HFFc6 (cell line): ENCODE measurements at regions not wholly inside any gene's neighbourhood (a gene's known extent, or its start where the extent isn't known, plus 50 kb on each side); places are given as distances from the start of the nearest gene placed in this dataset.

ENCODE experiments used
- DNase-seq: peaks from one replicate; pipeline ENCODE4 v3.0.0-alpha.2; 2018
- H3K27ac Mint-ChIP-seq: 2 replicates; pipeline ENCODE4 v1.8.0; 2020; ENCODE audit warnings: mild to moderate bottlenecking, mixed read lengths
- H3K27me3 Mint-ChIP-seq: 2 replicates; pipeline ENCODE4 v1.8.0; 2021; ENCODE audit warnings: mild to moderate bottlenecking, moderate library complexity, mixed read lengths; ENCODE audit not compliant: insufficient read depth
- H3K36me3 Mint-ChIP-seq: 2 replicates; pipeline ENCODE4 v1.8.0; 2021; ENCODE audit warnings: low read depth, mixed read lengths
- H3K4me1 Mint-ChIP-seq: 2 replicates; pipeline ENCODE4 v1.8.0; 2020; ENCODE audit warnings: low read depth, mixed read lengths
- H3K4me3 Mint-ChIP-seq: 2 replicates; pipeline ENCODE4 v1.8.0; 2020; ENCODE audit warnings: mild to moderate bottlenecking, moderate library complexity, mixed read lengths
- H3K9me3 Mint-ChIP-seq: 2 replicates; pipeline ENCODE4 v1.8.0; 2020; ENCODE audit warnings: mild to moderate bottlenecking, mixed read lengths
- CTCF ChIP-seq: fragments of 200-600 bp; sonication (generic); IDR thresholded peaks from 2 replicates; pipeline ENCODE4 v1.5.0; 2021; ENCODE audit warnings: antibody characterized with exemption, mild to moderate bottlenecking

- Mint-ChIP-seq H3K4me3 (no peak overlapping the region), H3K9me3 (no peaks in the 10 kb centered on the region), H3K4me1 (no peaks in the 10 kb centered on the region), H3K27me3 (peaks cover 29% of the 10 kb centered on the region), H3K27ac (no peak overlapping the region), H3K36me3 (no peaks in the 10 kb centered on the region)
- no peak for DNase-seq
- TF ChIP-seq CTCF: no peak
These were observed 301.8 kb upstream of the PROK2 start for GRCh38 chr3:72086743-72087087.

DNA sequence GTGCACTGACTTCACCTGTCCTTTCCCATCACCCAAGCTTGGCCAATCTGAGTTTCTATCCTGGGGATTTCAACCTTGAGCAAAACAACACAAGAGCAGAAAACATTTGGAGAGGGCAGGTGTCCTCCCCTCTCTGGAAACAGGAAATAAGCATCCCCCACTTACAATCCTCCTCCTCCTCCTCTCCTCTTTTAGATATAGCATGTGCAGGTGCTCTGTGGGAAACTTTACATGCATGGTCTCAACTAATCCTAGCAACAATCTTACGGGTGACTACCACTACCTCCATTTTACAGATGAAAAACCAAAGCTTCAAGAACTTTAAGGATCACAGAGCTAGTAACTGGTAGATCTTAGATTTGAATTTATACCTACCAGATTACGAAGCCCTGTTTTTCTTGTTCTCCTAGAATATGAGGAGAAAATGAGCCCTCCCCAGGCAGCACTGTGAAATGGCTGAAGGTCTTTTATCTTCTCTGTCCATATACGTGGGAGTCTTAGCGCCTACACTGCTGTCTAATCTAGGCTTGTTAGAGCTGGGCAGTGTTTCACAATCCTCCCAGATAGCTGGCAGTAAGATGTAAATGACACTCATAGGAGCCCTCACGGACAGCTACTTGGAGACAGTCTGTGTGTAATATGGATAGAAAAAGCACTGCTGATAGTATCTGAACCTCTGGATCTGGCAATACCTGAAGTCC, 301.2 kb upstream of the PROK2 start:
- H3K27me3 Mint-ChIP-seq: peaks cover 29% of the 10 kb centered on the region
- no peaks in the 10 kb centered on the region for H3K4me1 Mint-ChIP-seq
- no peak overlapping the region for H3K27ac Mint-ChIP-seq
- no peaks in the 10 kb centered on the region for H3K9me3 Mint-ChIP-seq
- no peak for DNase-seq
- no peaks in the 10 kb centered on the region for H3K36me3 Mint-ChIP-seq
- H3K4me3 Mint-ChIP-seq: no peak overlapping the region
- TF ChIP-seq CTCF: no peak

DNA sequence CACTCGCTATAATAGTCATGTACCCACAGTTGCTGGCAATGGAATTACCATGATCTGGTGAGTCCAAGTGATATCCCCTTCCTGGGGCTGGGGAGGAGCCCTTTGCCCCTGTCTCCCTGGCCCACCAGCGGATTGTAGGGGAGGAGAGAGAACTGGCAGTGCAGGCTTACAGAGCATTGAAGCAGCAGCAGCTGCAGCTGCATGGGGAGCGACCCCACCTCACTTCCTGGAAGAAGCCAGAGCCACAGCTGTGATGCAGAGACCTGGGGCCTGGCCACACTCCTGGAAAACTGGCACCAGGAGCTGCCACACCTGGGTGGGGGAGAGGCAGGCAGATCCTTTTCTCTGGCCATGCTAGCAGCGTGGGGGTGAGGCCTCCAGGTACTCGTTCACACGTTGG, 300.1 kb upstream of the PROK2 start:
- TF ChIP-seq CTCF: no peak
- no peaks in the 10 kb centered on the region for H3K9me3 Mint-ChIP-seq
- H3K27me3 Mint-ChIP-seq: peaks cover 27% of the 10 kb centered on the region
- H3K27ac Mint-ChIP-seq: no peak overlapping the region
- H3K4me3 Mint-ChIP-seq: no peak overlapping the region
- no peaks in the 10 kb centered on the region for H3K4me1 Mint-ChIP-seq
- no peak for DNase-seq
- no peaks in the 10 kb centered on the region for H3K36me3 Mint-ChIP-seq

DNA sequence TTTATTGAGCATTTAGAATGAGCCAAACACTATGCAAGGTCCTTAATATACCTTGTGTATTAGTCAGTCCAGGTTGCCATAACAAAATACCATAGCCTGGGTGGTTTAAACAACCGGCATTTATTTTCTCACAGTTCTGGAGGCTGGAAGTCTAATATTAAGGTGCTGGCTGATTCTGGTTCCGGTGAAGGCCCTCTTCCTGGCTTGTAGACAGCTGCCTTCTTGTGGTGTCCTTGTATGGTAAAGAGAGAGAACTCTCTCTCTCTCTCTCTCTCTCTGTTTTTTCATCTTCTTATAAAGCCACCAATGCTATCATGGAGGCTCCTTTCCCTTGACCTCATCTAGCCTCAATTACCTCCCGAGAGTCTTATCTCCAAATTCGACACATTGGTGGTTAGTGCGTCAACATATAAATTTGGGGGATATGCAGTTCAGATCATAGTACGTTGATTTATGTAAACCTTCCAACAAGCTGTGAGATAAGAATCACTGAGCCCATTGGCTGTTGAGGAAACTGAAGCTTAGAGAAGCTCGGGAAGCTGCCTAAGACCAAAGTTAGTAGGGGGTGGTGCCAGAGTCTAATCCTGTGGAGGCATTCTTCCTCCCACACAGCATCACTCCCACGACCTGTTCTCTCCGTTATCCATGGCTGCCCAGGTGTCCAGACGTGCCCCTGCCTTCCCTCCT, 298.0 kb upstream of the PROK2 start:
- no peak for DNase-seq
- Mint-ChIP-seq H3K4me1 (no peaks in the 10 kb centered on the region), H3K36me3 (no peaks in the 10 kb centered on the region), H3K27ac (no peak overlapping the region), H3K27me3 (peaks cover 23% of the 10 kb centered on the region; the same call in 1 of the 2 replicates), H3K9me3 (no peaks in the 10 kb centered on the region), H3K4me3 (no peak overlapping the region)
- TF ChIP-seq CTCF: no peak

- H3K27ac Mint-ChIP-seq: no peak overlapping the region
- peaks cover 22% of the 10 kb centered on the region; the same call in 1 of the 2 replicates for H3K27me3 Mint-ChIP-seq
- no peak overlapping the region for H3K4me3 Mint-ChIP-seq
- H3K36me3 Mint-ChIP-seq: no peaks in the 10 kb centered on the region
- no peaks in the 10 kb centered on the region for H3K4me1 Mint-ChIP-seq
- TF ChIP-seq CTCF: no peak
- no peak for DNase-seq
- no peaks in the 10 kb centered on the region for H3K9me3 Mint-ChIP-seq
These were observed 297.3 kb upstream of the PROK2 start for GRCh38 chr3:72082186-72082715.
